ENCODE measurements at regions not wholly inside any gene's neighbourhood (a gene's known extent, or its start where the extent isn't known, plus 50 kb on each side); places are given as distances from the start of the nearest gene placed in this dataset.

GRCh38 chr1:29849991-29850757 lies 613.9 kb downstream of the PTPRU start:
- Histone ChIP-seq H3K4me1 (no peaks in the 10 kb centered on the region), H3K4me3 (no peak overlapping the region), H3K9me3 (peaks cover 0 to 2% (median 0%) of the 10 kb centered on the region in 4 donors), H3K27me3 (peaks cover 0 to 9% of the 10 kb centered on the region in 2 donors), H3K36me3 (no peaks in the 10 kb centered on the region), H3K27ac (no peak overlapping the region)
- 56 to 57% methylated on average over 14 of the region's 14 CpGs for WGBS, 2 donors
- DNase-seq (ENCODE audit: low spot score in 2 of 2): no peak
- TF ChIP-seq EP300 (IDR thresholded peaks at IDR 0.05) (no peak), CTCF (IDR thresholded peaks at IDR 0.05) (no peak), POLR2A (IDR thresholded peaks at IDR 0.05) (no peak)

- no peak for TF ChIP-seq POLR2A (IDR thresholded peaks at IDR 0.05)
- peak in 1 of 5 experiments; percentile 24 for TF ChIP-seq CTCF (IDR thresholded peaks at IDR 0.05)
- no peak for TF ChIP-seq EP300 (IDR thresholded peaks at IDR 0.05)
- Histone ChIP-seq H3K27me3 (peaks cover 0 to 3% of the 10 kb centered on the region in 2 donors), H3K36me3 (no peaks in the 10 kb centered on the region), H3K4me1 (no peaks in the 10 kb centered on the region), H3K4me3 (no peak overlapping the region), H3K9me3 (peaks cover 0 to 2% (median 0%) of the 10 kb centered on the region in 4 donors), H3K27ac (no peak overlapping the region)
- WGBS, 2 donors: 68 to 75% methylated on average over 10 of the region's 10 CpGs
- peak in 1 of 2 donors; percentile 13 for DNase-seq (ENCODE audit: low spot score in 2 of 2)
Measured at GRCh38 chr1:29849038-29849750, 612.9 kb downstream of the PTPRU start.

GRCh38 chr1:29845910-29846309 lies 609.6 kb downstream of the PTPRU start:
- H3K27me3 ChIP-seq: no peaks in the 10 kb centered on the region
- DNase-seq (ENCODE audit: low spot score in 2 of 2): no peak
- no peaks in the 10 kb centered on the region for H3K36me3 ChIP-seq
- 71 to 73% methylated on average over 12 of the region's 12 CpGs for WGBS, 2 donors
- no peak for TF ChIP-seq CTCF (IDR thresholded peaks at IDR 0.05)
- TF ChIP-seq POLR2A (IDR thresholded peaks at IDR 0.05): no peak
- no peak for TF ChIP-seq EP300 (IDR thresholded peaks at IDR 0.05)
- H3K4me1 ChIP-seq: no peaks in the 10 kb centered on the region
- H3K4me3 ChIP-seq: no peak overlapping the region
- H3K9me3 ChIP-seq: peaks cover 0 to 26% (median 2%) of the 10 kb centered on the region in 4 donors
- no peak overlapping the region for H3K27ac ChIP-seq

GRCh38 chr1:29842130-29842529 lies 605.8 kb downstream of the PTPRU start:
- WGBS, 2 donors: 73 to 74% methylated on average over 1 of the region's 1 CpG
- Histone ChIP-seq H3K4me3 (no peak overlapping the region), H3K4me1 (no peaks in the 10 kb centered on the region), H3K36me3 (no peaks in the 10 kb centered on the region), H3K27me3 (no peaks in the 10 kb centered on the region), H3K9me3 (peaks cover 0 to 24% (median 2%) of the 10 kb centered on the region in 4 donors), H3K27ac (no peak overlapping the region)
- TF ChIP-seq EP300 (IDR thresholded peaks at IDR 0.05) (no peak), POLR2A (IDR thresholded peaks at IDR 0.05) (no peak), CTCF (IDR thresholded peaks at IDR 0.05) (no peak)
- no peak for DNase-seq (ENCODE audit: low spot score in 2 of 2)

GRCh38 chr1:29839726-29840125 lies 603.4 kb downstream of the PTPRU start:
- H3K36me3 ChIP-seq: no peaks in the 10 kb centered on the region
- DNase-seq (ENCODE audit: low spot score in 2 of 2): no peak
- H3K9me3 ChIP-seq: peaks cover 0 to 24% (median 2%) of the 10 kb centered on the region in 4 donors
- no peak overlapping the region for H3K27ac ChIP-seq
- WGBS, 2 donors: 44 to 49% methylated on average over 4 of the region's 4 CpGs
- TF ChIP-seq POLR2A (IDR thresholded peaks at IDR 0.05): no peak
- TF ChIP-seq CTCF (IDR thresholded peaks at IDR 0.05): no peak
- no peak for TF ChIP-seq EP300 (IDR thresholded peaks at IDR 0.05)
- no peaks in the 10 kb centered on the region for H3K27me3 ChIP-seq
- no peak overlapping the region for H3K4me3 ChIP-seq
- H3K4me1 ChIP-seq: no peaks in the 10 kb centered on the region
